AG10803 (cell line): ENCODE measurements at regions not wholly inside any gene's neighbourhood (a gene's known extent, or its start where the extent isn't known, plus 50 kb on each side); places are given as distances from the start of the nearest gene placed in this dataset.
A peak's percentile ranks its signal among the peaks of the same experiment; 100 is the strongest.

Source experiments
- DNase-seq: peaks from one replicate; pipeline ENCODE4 v3.0.0; 2010; ENCODE audit warnings: low read depth
- H3K4me3 ChIP-seq: 2 replicates; pipeline ENCODE4 v1.5.1; 2011; ENCODE audit warnings: mild to moderate bottlenecking, low read length, control low read depth
- CTCF ChIP-seq: conservative IDR thresholded peaks from 2 replicates; pipeline ENCODE4 v1.5.1; 2011; ENCODE audit warnings: mild to moderate bottlenecking, low read length, control low read depth, inconsistent platforms

- peak; percentile 92 for DNase-seq
- no peak overlapping the region for H3K4me3 ChIP-seq
- no peak for TF ChIP-seq CTCF
These were observed 224.6 kb downstream of the PLK2 start for GRCh38 chr5:58235299-58235698.

- TF ChIP-seq CTCF = no peak
- no peak overlapping the region for H3K4me3 ChIP-seq
- DNase-seq = no peak
These were observed 227.8 kb downstream of the PLK2 start for GRCh38 chr5:58232130-58232529.

DNA sequence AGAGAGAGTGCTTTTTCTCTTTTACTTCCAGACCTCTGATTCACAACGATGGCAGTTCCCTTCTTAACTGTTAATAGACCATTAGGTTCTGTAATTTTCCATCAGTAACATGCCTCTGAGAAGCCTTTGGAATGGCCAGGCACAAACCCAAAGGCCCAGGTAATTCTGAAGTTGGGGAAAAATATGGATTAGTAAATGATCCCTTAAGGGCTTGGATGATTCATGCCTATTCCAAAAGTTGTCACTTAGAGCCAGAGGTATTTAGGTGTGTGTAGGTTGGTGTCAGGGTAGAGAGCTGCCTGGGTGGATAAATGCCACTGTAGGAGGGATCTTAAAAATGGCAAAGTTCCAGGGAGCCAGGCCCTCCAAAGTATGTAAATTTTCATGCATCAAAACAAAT is 228.8 kb downstream of the PLK2 start:
- TF ChIP-seq CTCF = no peak
- H3K4me3 ChIP-seq = no peak overlapping the region
- DNase-seq = no peak

- H3K4me3 ChIP-seq = no peak overlapping the region
- no peak for TF ChIP-seq CTCF
These were observed 231.0 kb downstream of the PLK2 start for GRCh38 chr5:58228896-58229295.

GRCh38 chr5:58227858-58228257 is 232.0 kb downstream of the PLK2 start:
- no peak for DNase-seq
- no peak for TF ChIP-seq CTCF
- no peak overlapping the region for H3K4me3 ChIP-seq

More at GRCh38 chr5:58228896-58229295, 231.0 kb downstream of the PLK2 start:
- DNase-seq = no peak

GRCh38 chr5:58224661-58225060 is 235.2 kb downstream of the PLK2 start:
- TF ChIP-seq CTCF = no peak
- no peak for DNase-seq
- H3K4me3 ChIP-seq = no peak overlapping the region

DNA sequence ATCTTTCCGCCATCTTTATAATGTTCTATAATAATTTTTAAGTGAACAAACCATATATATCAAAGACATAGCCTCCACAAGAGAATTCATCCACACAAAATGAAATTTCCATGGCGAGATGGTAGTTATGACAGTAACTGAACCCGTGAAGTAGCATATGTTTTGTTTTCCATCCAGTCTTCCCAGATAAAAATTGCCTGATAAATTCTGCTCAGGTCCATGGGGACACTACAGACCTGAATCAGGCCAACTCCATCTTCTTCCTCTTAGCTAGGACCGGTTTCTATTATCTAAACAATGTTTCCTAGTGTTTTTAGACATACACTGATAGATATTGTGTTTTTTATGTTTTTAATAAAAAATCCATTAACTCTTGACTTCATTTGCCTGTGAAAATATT is 235.7 kb downstream of the PLK2 start:
- H3K4me3 ChIP-seq = no peak overlapping the region
- DNase-seq = no peak
- no peak for TF ChIP-seq CTCF
